Activated CD8-positive, alpha-beta T cell treated with anti-CD3 and anti-CD28 coated beads, Interleukin-2, amount 10 ng/mL, durations not matched to agents 7 days and 5 days (primary cell): ENCODE measurements at regions not wholly inside any gene's neighbourhood (a gene's known extent, or its start where the extent isn't known, plus 50 kb on each side); places are given as distances from the start of the nearest gene placed in this dataset.
"Not testable (repeated sequence)": the region's sequence is repeated elsewhere in the genome, so short reads cannot be mapped to it uniquely, and the experiment has no call there.

Experiments used
- ATAC-seq: fragments of 150-1000 bp; cut with Tn5 transposase; one replicate; pipeline ENCODE4 v1.10.0; 2021; ENCODE audit warnings: moderate library complexity
- CTCF ChIA-PET: fragments of 350-600 bp; sonication (Branson Sonifier 250); formaldehyde crosslinking; loops from one replicate; lab custom pipeline; 2021; ENCODE audit warnings: antibody characterized with exemption; lab: Charles Lee
- POLR2A ChIA-PET: fragments of 350-600 bp; sonication (Branson Sonifier 250); formaldehyde crosslinking; loops from one replicate; lab custom pipeline; 2021; ENCODE audit warnings: antibody characterized with exemption; lab: Charles Lee
- DNase-seq: peaks from one replicate; pipeline ENCODE4 v3.0.0-alpha.2; 2020
- H3K27ac Mint-ChIP-seq: one replicate; pipeline ENCODE4 v1.8.0; 2021; ENCODE audit warnings: mild to moderate bottlenecking, mixed read lengths
- H3K27me3 Mint-ChIP-seq: one replicate; pipeline ENCODE4 v1.8.0; 2021; ENCODE audit warnings: low read depth, mixed read lengths
- H3K36me3 Mint-ChIP-seq: one replicate; pipeline ENCODE4 v1.8.0; 2021; ENCODE audit warnings: low read depth, mixed read lengths
- H3K4me1 Mint-ChIP-seq: one replicate; pipeline ENCODE4 v1.8.0; 2021; ENCODE audit warnings: low read depth, mixed read lengths
- H3K4me3 Mint-ChIP-seq: one replicate; pipeline ENCODE4 v1.8.0; 2021; ENCODE audit warnings: mild to moderate bottlenecking, mixed read lengths
- H3K9me3 Mint-ChIP-seq: one replicate; pipeline ENCODE4 v1.8.0; 2022; ENCODE audit warnings: mixed read lengths; ENCODE audit not compliant: insufficient read depth

DNA sequence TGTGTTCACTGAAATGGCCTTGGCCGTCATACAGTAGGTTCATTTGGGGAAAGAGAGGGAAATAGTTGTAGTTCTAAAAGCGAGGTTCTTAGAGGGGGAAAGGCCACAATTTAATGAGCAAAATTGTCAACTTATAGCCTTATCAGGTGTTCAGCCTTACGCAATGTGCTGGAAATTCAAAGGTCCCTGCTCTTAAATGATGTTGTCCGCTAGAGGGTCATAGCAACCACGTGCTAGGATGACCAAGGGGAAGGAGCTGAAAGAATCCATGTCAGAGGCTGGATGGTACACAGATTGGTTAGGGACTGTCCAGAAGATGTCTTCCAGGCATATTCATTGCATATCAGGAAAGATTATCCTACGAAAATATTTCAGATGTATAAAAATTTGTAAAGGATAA is 282.3 kb upstream of the MEX3C start:
- no peak overlapping the region for H3K27ac Mint-ChIP-seq
- no peak overlapping the region for H3K4me3 Mint-ChIP-seq
- CTCF ChIA-PET = no interaction called here
- DNase-seq (no peak), ATAC-seq (no peak)
- H3K4me1 Mint-ChIP-seq = no peaks in the 10 kb centered on the region
- POLR2A ChIA-PET = no interaction called here
- H3K9me3 Mint-ChIP-seq = no peaks in the 10 kb centered on the region
- no peaks in the 10 kb centered on the region for H3K36me3 Mint-ChIP-seq
- H3K27me3 Mint-ChIP-seq = peaks cover 11% of the 10 kb centered on the region

DNA sequence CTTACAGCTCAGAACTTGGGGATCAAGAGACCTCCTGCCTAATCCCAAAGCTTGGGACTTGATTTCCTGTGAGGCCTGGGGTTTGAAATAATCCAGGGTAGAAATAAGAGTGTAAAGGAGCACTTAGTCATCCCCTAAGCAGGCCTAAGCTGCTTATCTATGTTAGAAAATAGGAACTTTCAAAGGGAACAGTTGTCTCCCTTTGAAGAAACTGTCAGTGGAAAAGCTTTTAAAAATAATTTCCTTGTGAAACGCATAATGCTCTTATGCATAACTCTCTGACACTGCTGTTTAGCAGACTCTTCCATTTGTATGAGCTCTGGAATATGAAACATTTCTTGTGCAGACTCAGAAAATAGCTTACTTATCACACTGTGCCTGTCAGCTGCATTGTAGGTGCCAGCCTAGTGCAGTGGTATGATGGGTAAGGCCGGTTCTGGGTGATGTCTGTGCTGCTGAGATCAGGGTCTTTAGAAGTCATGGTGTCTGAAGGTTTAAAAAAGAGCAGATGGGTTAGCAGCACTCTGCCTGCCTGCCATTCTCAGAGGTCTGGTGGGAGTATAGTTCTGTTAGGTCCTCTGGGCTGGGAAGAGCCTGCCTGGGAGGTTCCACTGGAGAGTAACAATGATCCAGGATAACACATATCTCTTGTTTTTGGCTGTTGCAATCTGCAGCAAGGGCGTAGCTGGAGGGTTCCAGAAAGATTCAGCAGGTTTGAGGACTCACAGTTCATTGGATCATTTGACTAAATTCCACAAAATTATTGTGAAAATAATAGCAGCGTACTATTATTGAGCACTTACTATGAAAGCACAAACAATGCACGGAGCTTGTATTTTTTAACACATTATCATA is 283.2 kb upstream of the MEX3C start:
- POLR2A ChIA-PET = no interaction called here
- Mint-ChIP-seq H3K36me3 (no peaks in the 10 kb centered on the region), H3K4me1 (no peaks in the 10 kb centered on the region), H3K27me3 (peaks cover 11% of the 10 kb centered on the region), H3K27ac (no peak overlapping the region), H3K4me3 (no peak overlapping the region), H3K9me3 (no peaks in the 10 kb centered on the region)
- no peak for DNase-seq
- ATAC-seq = no peak
- CTCF ChIA-PET = no interaction called here

DNA sequence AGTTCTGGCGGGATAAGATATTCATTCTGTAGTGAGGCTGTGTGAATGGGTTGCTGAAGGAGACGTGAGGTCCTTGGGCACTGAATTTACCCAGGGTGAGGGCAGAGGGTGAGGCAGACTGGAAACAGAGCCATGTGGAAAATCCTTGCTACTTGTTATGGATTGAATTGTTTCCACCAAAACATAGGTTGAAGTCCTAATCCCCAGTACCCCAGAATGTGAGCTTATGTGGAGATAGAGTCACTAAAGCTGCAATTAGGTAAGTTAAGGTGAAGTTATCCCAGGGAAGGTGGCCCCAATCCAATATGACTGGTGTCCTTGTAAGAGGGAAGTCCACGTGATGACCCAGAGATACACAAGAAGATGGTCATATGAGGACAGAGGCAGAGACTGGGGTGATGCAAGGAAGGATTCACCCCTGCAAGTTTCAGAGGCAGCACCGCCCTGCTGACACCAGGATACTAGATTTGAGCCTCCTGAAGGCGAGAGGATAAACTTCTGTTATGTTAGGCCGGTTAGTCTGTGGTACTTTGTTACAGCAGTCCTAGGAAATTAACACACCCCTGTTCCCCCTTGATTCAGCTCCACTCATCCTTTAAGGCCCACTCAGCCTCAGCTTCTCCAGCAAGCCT is 289.4 kb upstream of the MEX3C start:
- Mint-ChIP-seq H3K27me3 (no peaks in the 10 kb centered on the region), H3K27ac (no peak overlapping the region), H3K36me3 (no peaks in the 10 kb centered on the region), H3K9me3 (no peaks in the 10 kb centered on the region), H3K4me1 (no peaks in the 10 kb centered on the region), H3K4me3 (no peak overlapping the region)
- DNase-seq (no peak), ATAC-seq (no peak)
- CTCF ChIA-PET = no interaction called here
- POLR2A ChIA-PET = no interaction called here

GRCh38 chr18:51490417-51490816 is 292.9 kb upstream of the MEX3C start:
- DNase-seq (no peak), ATAC-seq (no peak)
- H3K4me3 Mint-ChIP-seq = no peak overlapping the region
- H3K27me3 Mint-ChIP-seq = no peaks in the 10 kb centered on the region
- ChIA-PET CTCF (no interaction called here), POLR2A (no interaction called here)
- H3K27ac Mint-ChIP-seq = no peak overlapping the region
- H3K9me3 Mint-ChIP-seq = no peaks in the 10 kb centered on the region
- H3K4me1 Mint-ChIP-seq = no peaks in the 10 kb centered on the region
- H3K36me3 Mint-ChIP-seq = no peaks in the 10 kb centered on the region

DNA sequence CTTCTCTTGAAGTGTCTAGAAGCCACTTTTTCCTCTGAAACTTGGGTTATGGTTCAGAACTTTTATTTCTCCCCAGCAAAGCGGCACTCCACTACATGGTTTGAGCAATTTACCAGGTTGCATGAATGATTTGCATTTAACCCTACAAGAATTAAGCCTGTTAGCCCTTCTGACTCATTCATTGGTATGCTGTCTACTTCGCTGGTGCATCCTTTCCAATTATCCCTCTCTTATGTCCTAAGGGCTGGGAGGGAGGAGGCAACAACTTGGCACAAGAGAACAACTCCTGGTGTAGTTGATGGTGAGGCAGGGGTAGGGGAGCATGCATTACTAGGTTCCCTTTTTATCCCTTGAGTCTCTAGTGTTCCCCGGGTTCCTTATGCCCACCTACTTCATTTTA is 293.4 kb upstream of the MEX3C start:
- DNase-seq = no peak
- H3K27ac Mint-ChIP-seq = no peak overlapping the region
- no peaks in the 10 kb centered on the region for H3K27me3 Mint-ChIP-seq
- no peaks in the 10 kb centered on the region for H3K9me3 Mint-ChIP-seq
- H3K36me3 Mint-ChIP-seq = no peaks in the 10 kb centered on the region
- POLR2A ChIA-PET = no interaction called here
- CTCF ChIA-PET = no interaction called here
- no peak for ATAC-seq
- H3K4me1 Mint-ChIP-seq = no peaks in the 10 kb centered on the region
- no peak overlapping the region for H3K4me3 Mint-ChIP-seq

- ATAC-seq (no peak), DNase-seq (no peak)
- CTCF ChIA-PET = no interaction called here
- POLR2A ChIA-PET = no interaction called here
- Mint-ChIP-seq H3K4me1 (no peaks in the 10 kb centered on the region), H3K36me3 (no peaks in the 10 kb centered on the region), H3K9me3 (no peaks in the 10 kb centered on the region), H3K27ac (no peak overlapping the region), H3K4me3 (no peak overlapping the region), H3K27me3 (no peaks in the 10 kb centered on the region)
Observed at GRCh38 chr18:51491678-51492372, 294.3 kb upstream of the MEX3C start.

DNA sequence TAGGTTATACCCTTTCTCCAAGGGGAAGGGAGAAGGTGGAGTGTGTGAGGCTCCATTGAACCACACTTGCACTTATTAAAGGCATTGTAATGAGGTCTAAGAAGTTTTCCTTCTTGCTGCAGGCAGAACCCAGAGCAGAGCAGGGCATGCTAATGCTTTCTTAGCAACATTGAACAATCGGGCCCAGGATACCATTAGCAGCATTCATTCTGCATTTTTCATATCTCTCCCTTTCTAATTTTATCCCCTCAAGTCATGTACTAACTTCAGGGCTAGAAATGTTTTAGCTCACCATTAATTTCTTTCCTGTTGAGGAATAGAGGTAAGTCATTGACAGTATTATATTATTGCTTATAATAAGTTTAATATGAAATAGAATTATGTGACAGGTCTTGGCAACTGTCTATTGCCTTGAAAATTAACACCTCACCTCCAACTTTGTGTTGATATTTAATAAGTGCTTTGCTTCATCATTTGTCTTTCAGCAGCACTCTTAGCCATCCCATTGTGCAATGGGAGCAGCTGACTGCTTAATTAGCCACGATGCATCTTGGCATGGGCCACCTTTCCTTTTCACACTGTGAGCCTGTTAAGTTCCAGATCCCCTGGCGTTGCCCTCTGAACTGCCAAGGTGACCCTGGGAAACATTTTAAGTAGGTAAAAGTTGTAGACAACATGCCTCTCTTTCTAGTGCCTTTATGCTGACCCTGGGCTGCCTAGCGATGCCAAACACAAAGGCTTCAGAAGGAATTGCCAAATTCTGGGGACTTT is 300.8 kb upstream of the MEX3C start:
- Mint-ChIP-seq H3K4me3 (no peak overlapping the region), H3K27me3 (peaks cover 2% of the 10 kb centered on the region), H3K4me1 (no peaks in the 10 kb centered on the region), H3K36me3 (no peaks in the 10 kb centered on the region), H3K27ac (no peak overlapping the region), H3K9me3 (no peaks in the 10 kb centered on the region)
- POLR2A ChIA-PET = no interaction called here
- CTCF ChIA-PET = no interaction called here
- DNase-seq (no peak), ATAC-seq (no peak)

DNA sequence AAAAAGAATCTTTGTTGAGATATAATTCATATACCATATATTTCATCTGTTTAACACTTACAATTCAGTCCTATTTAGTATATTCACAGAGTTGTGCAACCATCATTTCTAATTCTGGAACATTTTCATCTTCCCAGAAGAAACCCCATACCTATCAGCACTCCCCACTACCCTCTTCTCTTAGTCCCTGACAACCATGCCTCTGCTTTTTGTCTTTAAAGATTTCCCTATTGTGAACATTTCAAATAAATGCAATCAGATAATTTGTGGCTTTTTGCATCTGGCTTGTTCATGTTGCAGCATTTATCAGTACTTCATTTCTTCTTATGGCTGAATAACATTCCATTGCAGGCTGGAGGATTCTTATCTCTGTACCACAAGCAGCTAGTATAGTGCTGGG is 305.9 kb upstream of the MEX3C start:
- Mint-ChIP-seq H3K4me3 (no peak overlapping the region), H3K9me3 (no peaks in the 10 kb centered on the region), H3K27me3 (peaks cover 2% of the 10 kb centered on the region), H3K27ac (no peak overlapping the region), H3K36me3 (no peaks in the 10 kb centered on the region), H3K4me1 (no peaks in the 10 kb centered on the region)
- ChIA-PET POLR2A (no interaction called here), CTCF (no interaction called here)
- ATAC-seq (no peak), DNase-seq (no peak)

DNA sequence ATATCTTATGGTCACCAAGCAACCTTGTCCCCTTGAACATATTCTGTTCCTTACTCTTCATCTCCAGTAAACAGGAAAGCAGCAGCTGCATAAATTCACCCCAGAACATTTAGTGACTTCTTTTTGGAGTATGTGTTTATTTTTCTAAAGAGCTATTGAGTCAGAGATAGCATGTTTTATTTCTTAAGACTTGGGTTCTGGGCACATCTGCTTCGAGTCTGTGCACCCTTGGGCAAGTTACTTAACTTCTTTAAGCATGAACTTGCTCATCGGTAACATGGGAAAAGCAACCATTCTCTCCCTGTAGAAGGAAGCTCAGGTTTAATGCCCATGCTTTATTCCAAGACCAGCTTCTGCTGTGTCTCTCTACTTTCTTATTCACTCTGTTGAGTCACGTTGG is 309.3 kb upstream of the MEX3C start:
- Mint-ChIP-seq H3K9me3 (no peaks in the 10 kb centered on the region), H3K4me1 (no peaks in the 10 kb centered on the region), H3K4me3 (no peak overlapping the region), H3K36me3 (no peaks in the 10 kb centered on the region), H3K27me3 (no peaks in the 10 kb centered on the region), H3K27ac (no peak overlapping the region)
- no peak for DNase-seq
- ChIA-PET CTCF (no interaction called here), POLR2A (no interaction called here)
- ATAC-seq = no peak

DNA sequence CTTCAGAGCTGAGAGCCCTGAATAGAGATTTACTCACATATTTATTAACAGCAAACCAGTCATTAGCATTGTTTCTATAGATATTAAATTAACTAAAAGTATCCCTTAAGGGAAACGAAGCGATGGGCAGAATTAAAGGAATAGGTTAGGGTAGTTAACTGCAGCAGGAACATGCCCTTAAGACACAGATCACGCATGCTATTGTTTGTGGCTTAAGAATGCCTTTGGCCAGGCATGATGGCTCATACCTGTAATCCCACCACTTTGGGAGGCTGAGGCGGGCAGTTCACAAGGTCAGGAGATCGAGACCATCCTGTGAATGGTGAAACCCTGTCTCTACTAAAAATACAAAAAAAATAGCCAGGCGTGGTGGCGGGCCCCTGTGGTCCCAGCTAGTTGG is 310.9 kb upstream of the MEX3C start:
- H3K27me3 Mint-ChIP-seq, H3K9me3 Mint-ChIP-seq, CTCF ChIA-PET: not testable (repeated sequence)

GRCh38 chr18:51510020-51510419 is 312.5 kb upstream of the MEX3C start:
- ChIA-PET POLR2A (no interaction called here), CTCF (no interaction called here)
- H3K36me3 Mint-ChIP-seq = no peaks in the 10 kb centered on the region
- H3K4me1 Mint-ChIP-seq = no peaks in the 10 kb centered on the region
- no peaks in the 10 kb centered on the region for H3K27me3 Mint-ChIP-seq
- no peak for ATAC-seq
- no peak overlapping the region for H3K27ac Mint-ChIP-seq
- H3K4me3 Mint-ChIP-seq = no peak overlapping the region
- H3K9me3 Mint-ChIP-seq = no peaks in the 10 kb centered on the region
- DNase-seq = no peak

More for the DNA sequence above, 310.9 kb upstream of the MEX3C start:
- H3K36me3 Mint-ChIP-seq, H3K27ac Mint-ChIP-seq, DNase-seq, ATAC-seq, H3K4me3 Mint-ChIP-seq, H3K4me1 Mint-ChIP-seq, POLR2A ChIA-PET: not testable (repeated sequence)

- H3K36me3 Mint-ChIP-seq = no peaks in the 10 kb centered on the region
- DNase-seq = no peak
- POLR2A ChIA-PET = no interaction called here
- no peaks in the 10 kb centered on the region for H3K9me3 Mint-ChIP-seq
- H3K27me3 Mint-ChIP-seq = no peaks in the 10 kb centered on the region
- no peak overlapping the region for H3K27ac Mint-ChIP-seq
- no peak overlapping the region for H3K4me3 Mint-ChIP-seq
- no peaks in the 10 kb centered on the region for H3K4me1 Mint-ChIP-seq
- CTCF ChIA-PET = no interaction called here
- no peak for ATAC-seq
Observed at GRCh38 chr18:51513517-51513916, 316.0 kb upstream of the MEX3C start.
